ENCODE measurements at regions not wholly inside any gene's neighbourhood (a gene's known extent, or its start where the extent isn't known, plus 50 kb on each side); places are given as distances from the start of the nearest gene placed in this dataset.

- Histone ChIP-seq H3K27ac (no peak overlapping the region), H3K36me3 (no peaks in the 10 kb centered on the region), H3K9me3 (peaks cover 0 to 62% (median 15%) of the 10 kb centered on the region in 11 donors), H3K4me3 (no peak overlapping the region), H3K4me1 (no peaks in the 10 kb centered on the region), H3K27me3 (no peaks in the 10 kb centered on the region)
- intact Hi-C loops (cut with DNase I): no loop called here
- DNase-seq (no peak), ATAC-seq (no peak)
- no peak for TF ChIP-seq CTCF (IDR thresholded peaks at IDR 0.05)
Measured at GRCh38 chr12:17438141-17438540, 651.9 kb downstream of the RERGL start.

- 86 to 92% methylated on average over 13 of the region's 13 CpGs for whole genome bisulfite sequencing, 2 donors
- H3K4me3 ChIP-seq: no peak overlapping the region
- H3K4me1 ChIP-seq: no peaks in the 10 kb centered on the region
- peaks cover 0 to 42% (median 14%) of the 10 kb centered on the region in 11 donors for H3K9me3 ChIP-seq
- no peak for ATAC-seq
- no peaks in the 10 kb centered on the region for H3K27me3 ChIP-seq
- H3K36me3 ChIP-seq: no peaks in the 10 kb centered on the region
- no peak for TF ChIP-seq CTCF (IDR thresholded peaks at IDR 0.05)
- intact Hi-C loops (cut with DNase I): no loop called here
- H3K27ac ChIP-seq: no peak overlapping the region
- no peak for DNase-seq
Measured at GRCh38 chr12:17416748-17417147, 673.2 kb downstream of the RERGL start.

- DNase-seq (no peak), ATAC-seq (no peak)
- Histone ChIP-seq H3K4me3 (no peak overlapping the region), H3K27ac (no peak overlapping the region), H3K9me3 (peaks cover 0 to 37% (median 14%) of the 10 kb centered on the region in 11 donors), H3K27me3 (no peaks in the 10 kb centered on the region), H3K36me3 (no peaks in the 10 kb centered on the region), H3K4me1 (no peaks in the 10 kb centered on the region)
- intact Hi-C loops (cut with DNase I): no loop called here
- no peak for TF ChIP-seq CTCF (IDR thresholded peaks at IDR 0.05)
Measured at GRCh38 chr12:17414596-17414995, 675.4 kb downstream of the RERGL start.

GRCh38 chr12:17411662-17412061, 678.3 kb downstream of the RERGL start:
- Histone ChIP-seq H3K9me3 (peaks cover 0 to 45% (median 14%) of the 10 kb centered on the region in 11 donors), H3K27me3 (no peaks in the 10 kb centered on the region), H3K4me1 (no peaks in the 10 kb centered on the region), H3K4me3 (no peak overlapping the region), H3K27ac (no peak overlapping the region), H3K36me3 (no peaks in the 10 kb centered on the region)
- DNase-seq (no peak), ATAC-seq (no peak)
- TF ChIP-seq CTCF (IDR thresholded peaks at IDR 0.05): no peak
- intact Hi-C loops (cut with DNase I): no loop called here
- 91 to 92% methylated on average over 5 of the region's 5 CpGs for WGBS, 2 donors

- H3K4me3 ChIP-seq: no peak overlapping the region
- H3K27me3 ChIP-seq: no peaks in the 10 kb centered on the region
- no peak overlapping the region for H3K27ac ChIP-seq
- intact Hi-C loops (cut with DNase I): no loop called here
- DNase-seq: no peak
- TF ChIP-seq CTCF (IDR thresholded peaks at IDR 0.05): no peak
- peaks cover 0 to 18% (median 0%) of the 10 kb centered on the region in 11 donors for H3K9me3 ChIP-seq
- H3K36me3 ChIP-seq: no peaks in the 10 kb centered on the region
- no peak for ATAC-seq
- 81 to 85% methylated on average over 4 of the region's 4 CpGs for WGBS, 2 donors
- no peaks in the 10 kb centered on the region for H3K4me1 ChIP-seq
Measured at GRCh38 chr12:17388679-17389078, 701.3 kb downstream of the RERGL start.

All from heart right ventricle (tissue), 16 donors.